Endodermal cell (in vitro differentiated cells): ENCODE measurements at regions not wholly inside any gene's neighbourhood (a gene's known extent, or its start where the extent isn't known, plus 50 kb on each side); places are given as distances from the start of the nearest gene placed in this dataset.

ENCODE experiments used
- DNase-seq: peaks from one replicate; pipeline ENCODE4 v3.0.0-alpha.2; 2017
- H3K27ac ChIP-seq: 2 replicates; pipeline ENCODE4 v1.5.1; 2013; ENCODE audit warnings: mild to moderate bottlenecking, low read depth, low read length, moderate library complexity
- H3K27me3 ChIP-seq: 2 replicates; pipeline ENCODE4 v1.6.1; 2013; ENCODE audit warnings: mild to moderate bottlenecking, low read length, moderate library complexity; ENCODE audit not compliant: insufficient read depth, control insufficient read depth, poor library complexity, severe bottlenecking
- H3K36me3 ChIP-seq: 2 replicates; pipeline ENCODE4 v1.7.0; 2013; ENCODE audit warnings: mild to moderate bottlenecking, low read length, moderate library complexity; ENCODE audit not compliant: control insufficient read depth, insufficient read depth
- H3K4me1 ChIP-seq: one replicate; pipeline ENCODE4 v1.7.0; 2013; ENCODE audit warnings: low read length; ENCODE audit not compliant: control insufficient read depth, insufficient read depth
- H3K4me3 ChIP-seq: 2 replicates; pipeline ENCODE4 v1.5.1; 2013; ENCODE audit warnings: mild to moderate bottlenecking, low read length, moderate library complexity
- H3K9ac ChIP-seq: 2 replicates; pipeline ENCODE4 v1.6.1; 2013; ENCODE audit warnings: mild to moderate bottlenecking, low read length, moderate library complexity; ENCODE audit not compliant: poor library complexity, severe bottlenecking; ENCODE audit errors: extremely low read depth
- H3K9me3 ChIP-seq: 2 replicates; pipeline ENCODE4 v1.6.1; 2013; ENCODE audit warnings: mild to moderate bottlenecking, low read length, moderate library complexity; ENCODE audit not compliant: control insufficient read depth
- H3K27ac Mint-ChIP-seq: 2 replicates; pipeline ENCODE4 v1.8.0; 2020; ENCODE audit warnings: mixed read lengths
- H3K27me3 Mint-ChIP-seq: 2 replicates; pipeline ENCODE4 v1.8.0; 2021; ENCODE audit warnings: mild to moderate bottlenecking, mixed read lengths; ENCODE audit not compliant: insufficient read depth
- H3K36me3 Mint-ChIP-seq: 2 replicates; pipeline ENCODE4 v1.8.0; 2020; ENCODE audit warnings: low read depth, mixed read lengths
- H3K4me1 Mint-ChIP-seq: 2 replicates; pipeline ENCODE4 v1.8.0; 2020; ENCODE audit warnings: mixed read lengths
- H3K4me3 Mint-ChIP-seq: 2 replicates; pipeline ENCODE4 v1.8.0; 2020; ENCODE audit warnings: mild to moderate bottlenecking, moderate library complexity, mixed read lengths
- H3K9me3 Mint-ChIP-seq: 2 replicates; pipeline ENCODE4 v1.8.0; 2020; ENCODE audit warnings: mild to moderate bottlenecking, mixed read lengths
- CTCF ChIP-seq: fragments of 200-600 bp; sonication (generic); conservative IDR thresholded peaks from 2 replicates; pipeline ENCODE4 v1.5.0; 2021; ENCODE audit warnings: antibody characterized with exemption, mild to moderate bottlenecking
- WGBS, 2 experiments: methylation state at CpG; one replicate each; pipeline versions ENCODE4 v1.1.5 to v1.1.7; 2013; ENCODE audit warnings: missing lambda C conversion rate in 2 of 2, mixed read lengths in 1 of 2; ENCODE audit not compliant: insufficient coverage in 1 of 2, insufficient read length in 1 of 2; 5-methylcytosine and 5-hydroxymethylcytosine counted together

GRCh38 chr2:220194630-220195584, 567.5 kb downstream of the SLC4A3 start:
- no peaks in the 10 kb centered on the region for H3K27me3 Mint-ChIP-seq
- peaks cover 27% of the 10 kb centered on the region for H3K9me3 Mint-ChIP-seq
- WGBS, 2 experiments: 93 to 94% methylated on average over 6 to 10 of the region's 10 CpGs
- Histone ChIP-seq H3K4me1 (no peaks in the 10 kb centered on the region), H3K4me3 (no peak overlapping the region), H3K27me3 (no peaks in the 10 kb centered on the region), H3K9me3 (peaks cover 5% of the 10 kb centered on the region), H3K9ac (no peak overlapping the region), H3K27ac (no peak overlapping the region), H3K36me3 (no peaks in the 10 kb centered on the region)
- DNase-seq: no peak
- no peak overlapping the region for H3K27ac Mint-ChIP-seq
- no peaks in the 10 kb centered on the region for H3K4me1 Mint-ChIP-seq
- TF ChIP-seq CTCF: no peak
- no peaks in the 10 kb centered on the region for H3K36me3 Mint-ChIP-seq
- H3K4me3 Mint-ChIP-seq: no peak overlapping the region

- Mint-ChIP-seq H3K27me3 (no peaks in the 10 kb centered on the region), H3K4me3 (no peak overlapping the region), H3K9me3 (peaks cover 26% of the 10 kb centered on the region), H3K4me1 (no peaks in the 10 kb centered on the region), H3K27ac (no peak overlapping the region), H3K36me3 (no peaks in the 10 kb centered on the region)
- no peak for DNase-seq
- no peaks in the 10 kb centered on the region for H3K36me3 ChIP-seq
- TF ChIP-seq CTCF: no peak
- H3K4me3 ChIP-seq: no peak overlapping the region
- H3K9ac ChIP-seq: no peak overlapping the region
- H3K9me3 ChIP-seq: no peaks in the 10 kb centered on the region
- H3K27ac ChIP-seq: no peak overlapping the region
- H3K4me1 ChIP-seq: no peaks in the 10 kb centered on the region
- 89 to 96% methylated on average over 3 to 7 of the region's 7 CpGs for WGBS, 2 experiments
- H3K27me3 ChIP-seq: no peaks in the 10 kb centered on the region
Measured at GRCh38 chr2:220198896-220199295, 571.5 kb downstream of the SLC4A3 start.

GRCh38 chr2:220202066-220202465, 574.6 kb downstream of the SLC4A3 start:
- no peaks in the 10 kb centered on the region for H3K27me3 Mint-ChIP-seq
- peaks cover 22% of the 10 kb centered on the region for H3K9me3 Mint-ChIP-seq
- H3K4me1 ChIP-seq: no peaks in the 10 kb centered on the region
- H3K27me3 ChIP-seq: no peaks in the 10 kb centered on the region
- no peaks in the 10 kb centered on the region for H3K4me1 Mint-ChIP-seq
- no peak for TF ChIP-seq CTCF
- no peaks in the 10 kb centered on the region for H3K36me3 Mint-ChIP-seq
- no peaks in the 10 kb centered on the region for H3K36me3 ChIP-seq
- H3K4me3 Mint-ChIP-seq: no peak overlapping the region
- H3K27ac Mint-ChIP-seq: no peak overlapping the region
- no peak overlapping the region for H3K9ac ChIP-seq
- DNase-seq: no peak
- no peak overlapping the region for H3K27ac ChIP-seq
- no peaks in the 10 kb centered on the region for H3K9me3 ChIP-seq
- no peak overlapping the region for H3K4me3 ChIP-seq
